Smooth muscle cell (in vitro differentiated cells): ENCODE measurements at regions not wholly inside any gene's neighbourhood (a gene's known extent, or its start where the extent isn't known, plus 50 kb on each side); places are given as distances from the start of the nearest gene placed in this dataset.

Experiments used
- DNase-seq: peaks from one replicate; lab custom pipeline; 2025; ENCODE audit not compliant: unreplicated experiment; lab: John Stamatoyannopoulos, UW
- H2AFZ ChIP-seq: fragments of 200-600 bp; sonication (generic); 2 replicates; pipeline ENCODE4 v1.6.0; 2016; ENCODE audit warnings: antibody characterized with exemption, low read depth, mild to moderate bottlenecking
- H3F3A ChIP-seq: fragments of 200-600 bp; sonication (generic); 2 replicates; pipeline ENCODE4 v1.6.0; 2017; ENCODE audit warnings: antibody characterized with exemption, low read depth
- H3K27ac ChIP-seq: fragments of 200-600 bp; sonication (generic); 2 replicates; pipeline ENCODE4 v1.5.1; 2016; ENCODE audit warnings: low read depth, mild to moderate bottlenecking
- H3K27me3 ChIP-seq: fragments of 200-600 bp; sonication (generic); 2 replicates; pipeline ENCODE4 v1.6.1; 2016; ENCODE audit warnings: low read depth, mild to moderate bottlenecking
- H3K36me3 ChIP-seq: fragments of 200-600 bp; sonication (generic); 2 replicates; pipeline ENCODE4 v1.5.1; 2016; ENCODE audit warnings: low read depth
- H3K4me1 ChIP-seq: fragments of 200-600 bp; sonication (generic); 2 replicates; pipeline ENCODE4 v1.5.1; 2016; ENCODE audit warnings: low read depth
- H3K4me2 ChIP-seq: fragments of 200-600 bp; sonication (generic); 2 replicates; pipeline ENCODE4 v1.6.0; 2016; ENCODE audit warnings: mild to moderate bottlenecking
- H3K4me3 ChIP-seq: fragments of 200-600 bp; sonication (generic); 2 replicates; pipeline ENCODE4 v1.5.1; 2016; ENCODE audit warnings: mild to moderate bottlenecking
- H3K79me2 ChIP-seq: fragments of 200-600 bp; sonication (generic); 2 replicates; pipeline ENCODE4 v1.6.0; 2016; ENCODE audit warnings: low read depth, mild to moderate bottlenecking
- H3K9ac ChIP-seq: fragments of 200-600 bp; sonication (generic); 2 replicates; pipeline ENCODE4 v1.6.0; 2016; ENCODE audit warnings: low read depth
- H3K9me3 ChIP-seq: fragments of 200-600 bp; sonication (generic); replicated peaks from 2 replicates; pipeline ENCODE4 v1.5.1; 2016; ENCODE audit warnings: low read depth
- H4K20me1 ChIP-seq: fragments of 200-600 bp; sonication (generic); 2 replicates; pipeline ENCODE4 v1.6.0; 2016; ENCODE audit warnings: low read depth
- WGBS: methylation state at CpG from one replicate; pipeline ENCODE4 v1.1.7; 2016; ENCODE audit warnings: low lambda C conversion rate; 5-methylcytosine and 5-hydroxymethylcytosine counted together
- TF ChIP-seq, protein P1 (sequence below): fragments of 200-600 bp; sonication (generic); IDR thresholded peaks from 2 replicates; pipeline ENCODE4 v1.5.1; 2017; ENCODE audit warnings: borderline replicate concordance, mild to moderate bottlenecking, antibody characterized with exemption; ENCODE audit not compliant: insufficient read depth, poor library complexity, severe bottlenecking

- H3K4me2 ChIP-seq, result no peak overlapping the region
- H3K27me3 ChIP-seq, result no peaks in the 10 kb centered on the region
- no peaks in the 10 kb centered on the region for H3K79me2 ChIP-seq
- H3K9me3 ChIP-seq, result no peaks in the 10 kb centered on the region
- TF ChIP-seq, protein P1, sequence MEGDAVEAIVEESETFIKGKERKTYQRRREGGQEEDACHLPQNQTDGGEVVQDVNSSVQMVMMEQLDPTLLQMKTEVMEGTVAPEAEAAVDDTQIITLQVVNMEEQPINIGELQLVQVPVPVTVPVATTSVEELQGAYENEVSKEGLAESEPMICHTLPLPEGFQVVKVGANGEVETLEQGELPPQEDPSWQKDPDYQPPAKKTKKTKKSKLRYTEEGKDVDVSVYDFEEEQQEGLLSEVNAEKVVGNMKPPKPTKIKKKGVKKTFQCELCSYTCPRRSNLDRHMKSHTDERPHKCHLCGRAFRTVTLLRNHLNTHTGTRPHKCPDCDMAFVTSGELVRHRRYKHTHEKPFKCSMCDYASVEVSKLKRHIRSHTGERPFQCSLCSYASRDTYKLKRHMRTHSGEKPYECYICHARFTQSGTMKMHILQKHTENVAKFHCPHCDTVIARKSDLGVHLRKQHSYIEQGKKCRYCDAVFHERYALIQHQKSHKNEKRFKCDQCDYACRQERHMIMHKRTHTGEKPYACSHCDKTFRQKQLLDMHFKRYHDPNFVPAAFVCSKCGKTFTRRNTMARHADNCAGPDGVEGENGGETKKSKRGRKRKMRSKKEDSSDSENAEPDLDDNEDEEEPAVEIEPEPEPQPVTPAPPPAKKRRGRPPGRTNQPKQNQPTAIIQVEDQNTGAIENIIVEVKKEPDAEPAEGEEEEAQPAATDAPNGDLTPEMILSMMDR, result no peak
- no peaks in the 10 kb centered on the region for H4K20me1 ChIP-seq
- no peak overlapping the region for H3K27ac ChIP-seq
- no peaks in the 10 kb centered on the region for H3F3A ChIP-seq
- no peak overlapping the region for H3K4me3 ChIP-seq
- DNase-seq, result no peak
- no peaks in the 10 kb centered on the region for H3K4me1 ChIP-seq
- no peak overlapping the region for H2AFZ ChIP-seq
- 73% methylated on average over 2 of the region's 2 CpGs for WGBS
- no peaks in the 10 kb centered on the region for H3K36me3 ChIP-seq
- H3K9ac ChIP-seq, result no peak overlapping the region
Observed at GRCh38 chr13:21825801-21826200, 154.9 kb downstream of the FGF9 start.

DNA sequence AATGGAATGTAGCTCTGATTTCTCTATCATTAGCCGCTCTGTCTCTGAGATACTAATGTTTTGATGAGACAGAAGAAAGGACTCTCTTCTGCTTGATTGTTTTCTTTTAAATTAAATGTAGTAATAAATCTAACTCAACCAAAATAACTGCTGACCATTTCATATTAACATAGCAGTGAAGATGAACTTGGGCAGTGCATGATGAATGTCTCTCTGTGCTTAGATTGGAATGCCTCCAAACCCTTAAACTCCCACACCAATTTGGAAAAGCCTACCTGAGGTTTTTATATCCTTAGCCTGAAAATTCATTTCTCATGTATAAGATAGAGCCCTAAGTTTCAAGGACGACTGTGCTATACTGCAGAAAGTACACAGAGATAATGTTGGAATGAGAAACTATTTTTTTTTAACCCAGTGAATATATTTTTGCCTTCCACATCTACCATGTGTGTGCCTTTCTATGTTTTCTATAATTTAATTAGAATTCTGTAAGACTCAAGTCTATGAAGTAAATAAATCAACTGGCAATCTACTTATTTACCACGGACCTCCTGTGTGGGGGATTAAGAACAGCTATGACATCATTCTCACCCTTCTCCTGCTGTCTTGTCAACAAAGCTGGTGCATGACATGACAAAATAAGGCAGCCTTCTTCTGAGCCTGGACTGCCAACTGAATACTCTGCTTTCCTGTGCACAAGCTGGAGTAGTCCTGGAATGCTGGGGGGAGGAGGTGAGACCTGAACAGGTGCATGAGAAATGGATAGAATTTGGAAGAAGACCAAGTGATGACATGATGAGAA lies 155.5 kb downstream of the FGF9 start:
- DNase-seq, result no peak
- no peaks in the 10 kb centered on the region for H3K36me3 ChIP-seq
- 55% methylated on average over 3 of the region's 3 CpGs for WGBS

DNA sequence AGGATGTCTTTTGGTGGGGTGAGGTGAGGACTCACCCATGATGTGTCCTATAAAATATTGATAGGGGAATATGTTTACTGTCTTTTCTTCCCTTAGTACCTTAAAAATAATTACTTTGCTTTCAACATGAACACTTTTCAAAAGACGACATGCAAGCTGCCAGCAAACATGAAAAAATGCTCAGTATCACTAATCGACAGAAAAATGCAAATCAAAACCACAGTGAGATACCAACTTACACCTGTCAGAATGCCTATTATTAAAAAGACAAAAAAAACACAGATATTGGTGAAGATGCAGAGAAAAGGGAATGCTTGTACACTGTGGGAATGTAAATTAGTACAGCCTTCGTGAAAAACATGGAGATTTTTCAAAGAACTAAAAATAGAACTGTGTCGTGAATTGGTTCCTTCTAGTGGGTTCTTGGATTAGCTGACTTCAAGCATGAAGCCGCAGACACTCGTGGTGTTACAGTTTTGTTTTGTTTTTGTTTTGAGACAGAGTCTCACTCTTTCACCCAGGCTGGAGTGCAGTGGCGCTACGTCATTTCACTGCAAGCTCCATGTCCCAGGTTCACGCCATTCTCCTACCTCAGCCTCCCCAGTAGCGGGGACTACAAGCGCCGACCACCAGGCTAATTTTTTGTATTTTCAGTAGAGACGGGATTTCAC lies 160.9 kb downstream of the FGF9 start:
- DNase-seq, result no peak
- no peaks in the 10 kb centered on the region for H3K27me3 ChIP-seq

More for the DNA sequence above, 155.5 kb downstream of the FGF9 start:
- Histone ChIP-seq H3F3A (no peaks in the 10 kb centered on the region), H4K20me1 (no peaks in the 10 kb centered on the region), H3K4me3 (no peak overlapping the region), H3K9me3 (no peaks in the 10 kb centered on the region), H3K27me3 (no peaks in the 10 kb centered on the region), H3K9ac (no peak overlapping the region), H3K27ac (no peak overlapping the region), H3K79me2 (no peaks in the 10 kb centered on the region), H3K4me1 (no peaks in the 10 kb centered on the region), H3K4me2 (no peak overlapping the region), H2AFZ (no peak overlapping the region)
- TF ChIP-seq, protein P1, result no peak

More for the DNA sequence above, 160.9 kb downstream of the FGF9 start:
- Histone ChIP-seq H3K4me3 (no peak overlapping the region), H3K4me2 (no peak overlapping the region), H3K79me2 (no peaks in the 10 kb centered on the region), H3K36me3 (no peaks in the 10 kb centered on the region), H3K9me3 (no peaks in the 10 kb centered on the region), H3F3A (no peaks in the 10 kb centered on the region), H3K4me1 (no peaks in the 10 kb centered on the region), H4K20me1 (no peaks in the 10 kb centered on the region), H3K27ac (no peak overlapping the region), H2AFZ (no peak overlapping the region), H3K9ac (no peak overlapping the region)
- WGBS, result 92% methylated on average over 13 of the region's 13 CpGs
- TF ChIP-seq, protein P1, result no peak
